Stimulated activated CD8-positive, alpha-beta memory T cell treated with anti-CD3 and anti-CD28 coated beads, Interleukin-4, amount 100 ng/mL, for 48 hours (primary cell): ENCODE measurements at regions not wholly inside any gene's neighbourhood (a gene's known extent, or its start where the extent isn't known, plus 50 kb on each side); places are given as distances from the start of the nearest gene placed in this dataset.
"Not testable (repeated sequence)": the region's sequence is repeated elsewhere in the genome, so short reads cannot be mapped to it uniquely, and the experiment has no call there.

ENCODE experiments used
- DNase-seq: peaks from one replicate; pipeline ENCODE4 v3.0.0-alpha.2; 2020

- DNase-seq = peak; percentile 76
These were observed 69.4 kb upstream of the KIF2A start for GRCh38 chr5:62236593-62236992.

GRCh38 chr5:62237944-62238343 lies 68.1 kb upstream of the KIF2A start:
- DNase-seq = not testable (repeated sequence)

GRCh38 chr5:62238584-62238983 lies 67.4 kb upstream of the KIF2A start:
- not testable (repeated sequence) for DNase-seq

GRCh38 chr5:62240494-62240893 lies 65.5 kb upstream of the KIF2A start:
- DNase-seq = not testable (repeated sequence)

GRCh38 chr5:62242000-62242399 lies 64.0 kb upstream of the KIF2A start:
- not testable (repeated sequence) for DNase-seq

GRCh38 chr5:62243046-62243445 lies 63.0 kb upstream of the KIF2A start:
- DNase-seq = not testable (repeated sequence)

GRCh38 chr5:62248192-62248591 lies 57.8 kb upstream of the KIF2A start:
- DNase-seq = peak; percentile 64

- not testable (repeated sequence) for DNase-seq
These were observed 55.9 kb upstream of the KIF2A start for GRCh38 chr5:62250085-62250484.

- not testable (repeated sequence) for DNase-seq
These were observed 55.1 kb upstream of the KIF2A start for GRCh38 chr5:62250919-62251318.

GRCh38 chr5:62252519-62252918 lies 53.5 kb upstream of the KIF2A start:
- not testable (repeated sequence) for DNase-seq

- DNase-seq = not testable (repeated sequence)
These were observed 50.5 kb upstream of the KIF2A start for GRCh38 chr5:62255551-62255950.

- no peak for DNase-seq
These were observed 49.6 kb upstream of the KIF2A start for GRCh38 chr5:62256161-62257019.
